Adrenal gland (tissue), 9 donors: ENCODE measurements at regions not wholly inside any gene's neighbourhood (a gene's known extent, or its start where the extent isn't known, plus 50 kb on each side); places are given as distances from the start of the nearest gene placed in this dataset.

Experiments
- DNase-seq, 7 donors: peaks; one replicate each; pipeline ENCODE4 v3.0.0-alpha.2; 2019 to 2020
- H3K27ac ChIP-seq, 5 donors: fragments of 200-600 bp; sonication (generic) in 4 of 5; 1 replicate in 3 of 5; 2 replicates in 2 of 5; pipeline versions ENCODE4 v1.5.1 to v1.8.0; 2016 to 2020; ENCODE audit warnings: mild to moderate bottlenecking in 1 of 5
- H3K27me3 ChIP-seq: fragments of 200-600 bp; 2 replicates; pipeline ENCODE4 v1.8.0; 2021
- H3K36me3 ChIP-seq, 2 donors: fragments of 200-600 bp; replicated peaks in 1 of 2; 1 replicate in 1 of 2; 2 replicates in 1 of 2; pipeline versions ENCODE4 v1.5.1 to v1.8.0; 2018 to 2022
- H3K4me1 ChIP-seq, 2 donors: fragments of 200-600 bp; replicated peaks in 1 of 2; 1 replicate in 1 of 2; 2 replicates in 1 of 2; pipeline versions ENCODE4 v1.5.1 to v1.8.0; 2018 to 2021
- H3K4me3 ChIP-seq, 4 donors: fragments of 200-600 bp; sonication (generic) in 3 of 4; one replicate each; pipeline ENCODE4 v1.5.1; 2016 to 2018
- H3K9me3 ChIP-seq, 3 donors: fragments of 200-600 bp; sonication (generic) in 1 of 3; replicated peaks in 1 of 3; 1 replicate in 2 of 3; 2 replicates in 1 of 3; pipeline versions ENCODE4 v1.5.1 to v1.8.0; 2016 to 2021
- POLR2A ChIP-seq, 2 donors: fragments of 450-650 bp; IDR thresholded peaks; one replicate each; pipeline ENCODE4 v1.6.1; 2017; ENCODE audit warnings: antibody characterized with exemption in 2 of 2, mild to moderate bottlenecking in 2 of 2, moderate library complexity in 1 of 2
- WGBS, 4 donors: extraction: QIAGEN DNeasy Blood & Tissue Kit in 2 of 4; methylation state at CpG; one replicate each; pipeline versions ENCODE4 v1.1.5 to v1.1.7; 2013 to 2017; 5-methylcytosine and 5-hydroxymethylcytosine counted together
- intact Hi-C, 2 donors: fragments of 100-400 bp; cut with DNase I; formaldehyde crosslinking; loops; one replicate each; pipeline versions ENCODE4 v1.14.1 to v1.15.0; 2022 to 2023
- TF ChIP-seq, protein P1 (sequence below), 6 experiments: fragments of 450-650 bp in 4 of 6; fragments of 200-600 bp in 2 of 6; sonication (generic) in 1 of 6; IDR thresholded peaks; 1 replicate in 5 of 6; 2 replicates in 1 of 6; pipeline versions ENCODE4 v1.5.1 to v1.8.0; 2016 to 2021; ENCODE audit warnings: antibody characterized with exemption in 6 of 6, mild to moderate bottlenecking in 2 of 6, moderate library complexity in 1 of 6
- donor health status: healthy with polysubstance abuse.
- donor health status: Bipolar disorder and iron deficiency.
- donor health status: DM: yes; HTN: yes; CAD: no.
- donor health status: DM: no; HTN: no; CAD: no.
- donor health status: DM: no; HTN: no; CAD: no.

DNA sequence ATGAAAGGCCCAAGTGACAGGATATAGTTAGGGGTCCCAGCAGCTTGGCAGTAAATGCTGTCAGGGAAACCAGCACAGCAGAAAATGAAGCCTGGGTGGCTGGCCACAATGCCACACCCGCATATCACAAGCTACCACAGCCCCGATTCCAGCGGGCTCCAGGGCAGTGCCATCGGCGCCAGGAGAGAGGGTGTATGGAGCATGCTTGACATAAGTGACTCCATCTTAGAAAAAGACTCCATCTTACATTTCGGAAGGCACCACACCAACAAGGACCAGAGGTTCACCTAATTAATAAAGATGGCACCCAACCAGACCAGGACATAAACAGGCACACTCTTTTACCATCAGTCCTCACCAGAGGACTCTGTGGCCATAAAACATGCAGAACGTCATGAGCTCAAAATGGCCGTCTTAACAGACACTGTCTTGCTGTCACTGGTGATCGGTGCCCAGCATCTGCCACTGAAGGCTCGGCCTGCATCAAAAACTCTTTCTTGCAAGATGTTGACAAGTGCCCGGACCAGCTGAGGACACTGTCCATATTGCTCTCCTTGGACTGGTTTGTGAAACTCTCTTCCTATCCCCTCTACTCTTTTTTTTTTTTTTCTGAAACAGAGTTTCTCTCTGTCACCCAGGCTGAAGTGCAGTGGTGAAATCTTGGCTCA lies 67.4 kb upstream of the SPIN1 start:
- H3K27me3 ChIP-seq, result no peaks in the 10 kb centered on the region
- H3K9me3 ChIP-seq, result no peaks in the 10 kb centered on the region
- no peak for DNase-seq
- 90 to 100% (median 97%) methylated on average over 7 to 11 of the region's 11 CpGs for WGBS, 4 donors
- no peaks in the 10 kb centered on the region for H3K4me1 ChIP-seq
- intact Hi-C loops, result no loop called here
- no peak overlapping the region for H3K27ac ChIP-seq
- no peak overlapping the region for H3K4me3 ChIP-seq
- TF ChIP-seq, protein P1, sequence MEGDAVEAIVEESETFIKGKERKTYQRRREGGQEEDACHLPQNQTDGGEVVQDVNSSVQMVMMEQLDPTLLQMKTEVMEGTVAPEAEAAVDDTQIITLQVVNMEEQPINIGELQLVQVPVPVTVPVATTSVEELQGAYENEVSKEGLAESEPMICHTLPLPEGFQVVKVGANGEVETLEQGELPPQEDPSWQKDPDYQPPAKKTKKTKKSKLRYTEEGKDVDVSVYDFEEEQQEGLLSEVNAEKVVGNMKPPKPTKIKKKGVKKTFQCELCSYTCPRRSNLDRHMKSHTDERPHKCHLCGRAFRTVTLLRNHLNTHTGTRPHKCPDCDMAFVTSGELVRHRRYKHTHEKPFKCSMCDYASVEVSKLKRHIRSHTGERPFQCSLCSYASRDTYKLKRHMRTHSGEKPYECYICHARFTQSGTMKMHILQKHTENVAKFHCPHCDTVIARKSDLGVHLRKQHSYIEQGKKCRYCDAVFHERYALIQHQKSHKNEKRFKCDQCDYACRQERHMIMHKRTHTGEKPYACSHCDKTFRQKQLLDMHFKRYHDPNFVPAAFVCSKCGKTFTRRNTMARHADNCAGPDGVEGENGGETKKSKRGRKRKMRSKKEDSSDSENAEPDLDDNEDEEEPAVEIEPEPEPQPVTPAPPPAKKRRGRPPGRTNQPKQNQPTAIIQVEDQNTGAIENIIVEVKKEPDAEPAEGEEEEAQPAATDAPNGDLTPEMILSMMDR (IDR thresholded peaks at IDR 0.05), result no peak
- TF ChIP-seq POLR2A (IDR thresholded peaks at IDR 0.05), result no peak
- no peaks in the 10 kb centered on the region for H3K36me3 ChIP-seq

DNA sequence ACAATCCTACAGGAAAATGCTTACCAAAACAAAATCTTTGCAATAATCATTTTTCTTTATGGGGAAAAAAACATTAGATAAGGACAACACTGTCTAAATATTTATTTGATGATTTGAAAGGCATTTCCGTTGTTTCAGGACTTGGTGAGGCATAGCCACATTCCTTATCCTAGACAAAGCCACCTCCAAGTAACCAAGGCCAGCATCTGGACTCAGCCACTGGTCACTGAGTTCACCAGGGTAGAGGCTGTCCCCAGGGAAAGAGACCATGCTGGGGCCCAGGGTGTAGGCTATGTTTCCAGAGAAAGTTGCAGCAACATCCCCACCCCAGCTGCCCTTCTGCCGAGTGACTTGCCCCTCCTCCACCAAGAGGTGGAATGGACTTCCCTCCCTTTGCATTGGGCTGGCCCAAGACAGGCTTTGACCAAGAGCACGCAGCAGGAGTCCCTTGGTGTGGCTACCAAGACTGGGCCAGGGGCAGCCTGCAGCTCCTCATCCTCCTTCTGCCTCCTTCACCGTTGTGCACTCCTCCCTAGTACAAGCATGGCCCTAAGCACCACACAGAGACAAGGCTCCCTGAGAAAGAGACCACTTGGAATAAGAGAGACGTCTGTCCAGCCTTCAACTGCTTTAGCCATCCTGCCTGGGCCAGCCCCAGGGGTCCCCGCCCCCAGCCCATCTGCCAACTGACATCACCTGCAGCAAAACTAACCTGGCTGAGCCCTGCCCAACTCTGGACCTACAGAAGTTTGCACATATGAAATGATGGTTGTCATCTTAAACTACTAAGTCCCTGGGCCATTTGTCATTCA lies 68.1 kb upstream of the SPIN1 start:
- TF ChIP-seq POLR2A (IDR thresholded peaks at IDR 0.05), result no peak
- TF ChIP-seq, protein P1 (IDR thresholded peaks at IDR 0.05), result no peak
- H3K9me3 ChIP-seq, result no peaks in the 10 kb centered on the region
- no peak for DNase-seq
- no peak overlapping the region for H3K4me3 ChIP-seq
- H3K36me3 ChIP-seq, result no peaks in the 10 kb centered on the region
- H3K27me3 ChIP-seq, result no peaks in the 10 kb centered on the region
- no peak overlapping the region for H3K27ac ChIP-seq
- intact Hi-C loops, result no loop called here
- H3K4me1 ChIP-seq, result no peaks in the 10 kb centered on the region
- 75 to 92% (median 86%) methylated on average over 4 to 6 of the region's 6 CpGs for WGBS, 4 donors

DNA sequence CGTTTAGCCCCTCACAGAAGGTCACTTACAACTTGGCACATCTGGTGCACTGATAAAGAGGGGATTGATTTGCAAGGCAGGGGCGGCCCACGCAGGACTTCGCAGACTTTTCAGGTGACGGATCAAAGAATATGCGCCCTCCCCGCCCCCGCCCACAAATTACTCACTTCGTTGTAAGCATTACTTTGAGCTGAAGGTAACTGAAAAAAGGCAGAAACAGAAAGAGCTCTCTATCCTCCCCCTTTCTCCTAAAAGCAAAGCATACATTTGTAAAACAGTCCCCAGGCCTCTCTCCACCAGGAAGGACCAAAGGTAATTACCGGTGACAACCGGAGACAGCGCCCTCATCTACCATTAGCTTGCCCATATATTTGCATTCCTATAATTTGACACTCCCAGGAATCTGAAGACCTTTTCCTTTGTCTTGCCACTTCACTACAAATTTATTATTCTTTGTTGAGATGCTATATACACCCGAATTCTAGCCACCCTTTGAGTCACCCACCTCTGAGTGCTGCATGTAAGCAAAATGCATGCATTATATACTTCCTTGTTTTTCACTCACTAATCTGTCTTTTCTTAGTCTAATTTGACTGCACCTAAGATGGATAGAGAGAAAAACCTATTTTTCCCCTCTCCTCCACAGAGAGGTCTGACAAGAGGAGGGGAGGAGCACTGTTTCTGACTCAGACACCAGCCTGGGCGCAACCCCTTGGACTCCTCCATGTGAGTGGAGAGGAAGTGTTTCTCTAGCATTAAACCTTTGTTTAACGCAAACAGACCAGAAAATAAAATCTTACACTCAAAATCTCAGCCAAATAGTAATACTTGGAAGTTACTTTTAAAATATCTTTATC lies 74.7 kb upstream of the SPIN1 start:
- Histone ChIP-seq H3K4me1 (no peaks in the 10 kb centered on the region), H3K9me3 (no peaks in the 10 kb centered on the region), H3K27ac (no peak overlapping the region), H3K36me3 (no peaks in the 10 kb centered on the region), H3K4me3 (no peak overlapping the region), H3K27me3 (no peaks in the 10 kb centered on the region)
- TF ChIP-seq, protein P1 (IDR thresholded peaks at IDR 0.05), result no peak
- TF ChIP-seq POLR2A (IDR thresholded peaks at IDR 0.05), result no peak
- no peak for DNase-seq
- WGBS, 4 donors, result 53 to 64% (median 62%) methylated on average over 14 to 15 of the region's 15 CpGs
- intact Hi-C loops, result no loop called here

DNA sequence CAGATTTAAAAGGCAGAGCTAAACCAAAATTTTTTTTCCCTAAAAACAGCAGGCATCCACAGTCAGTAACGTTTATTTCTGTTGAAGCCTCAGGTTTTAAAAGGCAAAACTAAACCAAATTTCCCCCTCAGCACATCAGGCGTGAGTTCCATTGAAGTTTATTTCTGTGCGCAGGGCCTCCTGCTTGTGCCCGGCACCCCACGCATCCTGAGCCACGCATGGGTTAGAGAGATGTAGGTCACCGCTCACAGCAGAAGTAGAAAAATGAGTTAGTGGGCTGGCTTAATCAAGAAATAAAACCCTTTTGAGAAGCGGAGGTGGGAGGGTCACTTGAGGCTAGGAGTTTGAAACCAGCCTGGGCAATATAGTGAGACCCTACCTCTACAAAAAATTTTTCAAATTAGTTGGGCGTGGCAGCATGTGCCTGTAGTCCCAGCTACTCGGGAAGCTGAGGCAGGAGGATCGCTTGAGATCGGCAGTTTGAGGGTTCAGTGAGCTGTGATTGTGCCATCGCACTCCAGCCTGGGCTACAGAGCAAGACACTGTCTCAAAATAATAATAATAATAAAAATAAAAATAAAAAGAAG lies 75.6 kb upstream of the SPIN1 start:
- DNase-seq, result no peak
- intact Hi-C loops, result no loop called here
- Histone ChIP-seq H3K36me3 (no peaks in the 10 kb centered on the region), H3K4me1 (no peaks in the 10 kb centered on the region), H3K9me3 (no peaks in the 10 kb centered on the region), H3K4me3 (no peak overlapping the region), H3K27ac (no peak overlapping the region), H3K27me3 (no peaks in the 10 kb centered on the region)
- WGBS, 4 donors, result 86 to 93% (median 88%) methylated on average over 13 of the region's 13 CpGs
- TF ChIP-seq, protein P1 (IDR thresholded peaks at IDR 0.05), result no peak
- no peak for TF ChIP-seq POLR2A (IDR thresholded peaks at IDR 0.05)
